Activated CD4-positive, alpha-beta T cell treated with anti-CD3 and anti-CD28 coated beads, Interleukin-2, amount 10 ng/mL, durations not matched to agents 24 days and 14 days (primary cell): ENCODE measurements at regions not wholly inside any gene's neighbourhood (a gene's known extent, or its start where the extent isn't known, plus 50 kb on each side); places are given as distances from the start of the nearest gene placed in this dataset.
A peak's percentile ranks its signal among the peaks of the same experiment; 100 is the strongest.

Experiments
- DNase-seq: peaks from one replicate; pipeline ENCODE4 v3.0.0; 2022
- H3K27ac Mint-ChIP-seq: one replicate; pipeline ENCODE4 v1.8.0; 2022; ENCODE audit warnings: mild to moderate bottlenecking, mixed read lengths
- H3K27me3 Mint-ChIP-seq: one replicate; pipeline ENCODE4 v1.8.0; 2022; ENCODE audit warnings: mixed read lengths
- H3K36me3 Mint-ChIP-seq: one replicate; pipeline ENCODE4 v1.8.0; 2022; ENCODE audit warnings: low read depth, mild to moderate bottlenecking, mixed read lengths
- H3K4me1 Mint-ChIP-seq: one replicate; pipeline ENCODE4 v1.8.0; 2021; ENCODE audit warnings: mixed read lengths
- H3K4me3 Mint-ChIP-seq: one replicate; pipeline ENCODE4 v1.8.0; 2022; ENCODE audit warnings: mild to moderate bottlenecking, moderate library complexity, mixed read lengths
- H3K9me3 Mint-ChIP-seq: one replicate; pipeline ENCODE4 v1.8.0; 2021; ENCODE audit warnings: mixed read lengths
- intact Hi-C: fragments of 100-400 bp; cut with micrococcal nuclease; formaldehyde crosslinking; loops from one replicate; pipeline ENCODE4 v1.15.1; 2023

GRCh38 chr3:30258426-30259392 lies 347.7 kb upstream of the TGFBR2 start:
- no peaks in the 10 kb centered on the region for H3K36me3 Mint-ChIP-seq
- no peaks in the 10 kb centered on the region for H3K27me3 Mint-ChIP-seq
- H3K4me3 Mint-ChIP-seq = no peak overlapping the region
- H3K9me3 Mint-ChIP-seq = peaks cover 12% of the 10 kb centered on the region
- DNase-seq = no peak
- peaks cover 11% of the 10 kb centered on the region for H3K4me1 Mint-ChIP-seq
- H3K27ac Mint-ChIP-seq = no peak overlapping the region
- intact Hi-C loops = no loop called here

- DNase-seq = no peak
- intact Hi-C loops = no loop called here
- Mint-ChIP-seq H3K9me3 (peaks cover 21% of the 10 kb centered on the region), H3K27me3 (no peaks in the 10 kb centered on the region), H3K4me3 (no peak overlapping the region), H3K27ac (no peak overlapping the region), H3K36me3 (no peaks in the 10 kb centered on the region), H3K4me1 (peaks cover 15% of the 10 kb centered on the region)
Observed at GRCh38 chr3:30259730-30260129, 346.7 kb upstream of the TGFBR2 start.

GRCh38 chr3:30260762-30261161 lies 345.6 kb upstream of the TGFBR2 start:
- Mint-ChIP-seq H3K27ac (no peak overlapping the region), H3K4me1 (peaks cover 15% of the 10 kb centered on the region), H3K4me3 (no peak overlapping the region), H3K9me3 (peaks cover 19% of the 10 kb centered on the region), H3K36me3 (peaks cover 2% of the 10 kb centered on the region), H3K27me3 (no peaks in the 10 kb centered on the region)
- intact Hi-C loops = no loop called here
- no peak for DNase-seq

GRCh38 chr3:30263238-30263924 lies 343.0 kb upstream of the TGFBR2 start:
- Mint-ChIP-seq H3K36me3 (peaks cover 2% of the 10 kb centered on the region), H3K4me1 (peaks cover 15% of the 10 kb centered on the region), H3K27me3 (no peaks in the 10 kb centered on the region), H3K27ac (peak overlapping the region; percentile 18), H3K9me3 (peaks cover 13% of the 10 kb centered on the region), H3K4me3 (no peak overlapping the region)
- DNase-seq = no peak
- intact Hi-C loops = no loop called here

GRCh38 chr3:30263925-30264313 lies 342.5 kb upstream of the TGFBR2 start:
- H3K4me3 Mint-ChIP-seq = no peak overlapping the region
- peaks cover 2% of the 10 kb centered on the region for H3K36me3 Mint-ChIP-seq
- H3K27ac Mint-ChIP-seq = no peak overlapping the region
- H3K27me3 Mint-ChIP-seq = no peaks in the 10 kb centered on the region
- H3K4me1 Mint-ChIP-seq = peaks cover 15% of the 10 kb centered on the region
- DNase-seq = no peak
- intact Hi-C loops = no loop called here
- peaks cover 17% of the 10 kb centered on the region for H3K9me3 Mint-ChIP-seq

GRCh38 chr3:30266524-30266923 lies 339.9 kb upstream of the TGFBR2 start:
- H3K36me3 Mint-ChIP-seq = peaks cover 2% of the 10 kb centered on the region
- H3K27me3 Mint-ChIP-seq = no peaks in the 10 kb centered on the region
- no peak overlapping the region for H3K27ac Mint-ChIP-seq
- DNase-seq = no peak
- no peak overlapping the region for H3K4me3 Mint-ChIP-seq
- H3K9me3 Mint-ChIP-seq = peaks cover 22% of the 10 kb centered on the region
- intact Hi-C loops = no loop called here
- H3K4me1 Mint-ChIP-seq = peaks cover 18% of the 10 kb centered on the region

- DNase-seq = no peak
- peaks cover 11% of the 10 kb centered on the region for H3K4me1 Mint-ChIP-seq
- H3K27me3 Mint-ChIP-seq = no peaks in the 10 kb centered on the region
- H3K27ac Mint-ChIP-seq = no peak overlapping the region
- intact Hi-C loops = no loop called here
- peaks cover 23% of the 10 kb centered on the region for H3K9me3 Mint-ChIP-seq
- H3K36me3 Mint-ChIP-seq = peaks cover 2% of the 10 kb centered on the region
- H3K4me3 Mint-ChIP-seq = no peak overlapping the region
Observed at GRCh38 chr3:30268288-30268687, 338.1 kb upstream of the TGFBR2 start.

GRCh38 chr3:30269751-30270445 lies 336.5 kb upstream of the TGFBR2 start:
- Mint-ChIP-seq H3K4me1 (peaks cover 2% of the 10 kb centered on the region), H3K36me3 (peaks cover 2% of the 10 kb centered on the region), H3K27ac (no peak overlapping the region), H3K27me3 (no peaks in the 10 kb centered on the region), H3K4me3 (no peak overlapping the region), H3K9me3 (peaks cover 24% of the 10 kb centered on the region)
- intact Hi-C loops = no loop called here
- no peak for DNase-seq

- Mint-ChIP-seq H3K4me1 (peaks cover 2% of the 10 kb centered on the region), H3K9me3 (peaks cover 30% of the 10 kb centered on the region), H3K4me3 (no peak overlapping the region), H3K27ac (no peak overlapping the region), H3K27me3 (no peaks in the 10 kb centered on the region), H3K36me3 (no peaks in the 10 kb centered on the region)
- intact Hi-C loops = no loop called here
- no peak for DNase-seq
Observed at GRCh38 chr3:30271781-30272180, 334.6 kb upstream of the TGFBR2 start.

GRCh38 chr3:30273304-30274072 lies 332.9 kb upstream of the TGFBR2 start:
- intact Hi-C loops = no loop called here
- H3K27me3 Mint-ChIP-seq = no peaks in the 10 kb centered on the region
- peaks cover 4% of the 10 kb centered on the region for H3K36me3 Mint-ChIP-seq
- H3K9me3 Mint-ChIP-seq = peaks cover 37% of the 10 kb centered on the region
- peaks cover 2% of the 10 kb centered on the region for H3K4me1 Mint-ChIP-seq
- no peak for DNase-seq
- no peak overlapping the region for H3K4me3 Mint-ChIP-seq
- H3K27ac Mint-ChIP-seq = no peak overlapping the region

- H3K27ac Mint-ChIP-seq = no peak overlapping the region
Observed at GRCh38 chr3:30277494-30277893, 328.9 kb upstream of the TGFBR2 start.

GRCh38 chr3:30281526-30281925 lies 324.9 kb upstream of the TGFBR2 start:
- Mint-ChIP-seq H3K4me3 (no peak overlapping the region), H3K4me1 (peaks cover 8% of the 10 kb centered on the region), H3K9me3 (peaks cover 29% of the 10 kb centered on the region), H3K27ac (no peak overlapping the region), H3K36me3 (peaks cover 4% of the 10 kb centered on the region), H3K27me3 (no peaks in the 10 kb centered on the region)
- intact Hi-C loops = no loop called here
- no peak for DNase-seq

More at GRCh38 chr3:30277494-30277893, 328.9 kb upstream of the TGFBR2 start:
- no peaks in the 10 kb centered on the region for H3K27me3 Mint-ChIP-seq
- peaks cover 4% of the 10 kb centered on the region for H3K36me3 Mint-ChIP-seq
- intact Hi-C loops = no loop called here
- no peaks in the 10 kb centered on the region for H3K4me1 Mint-ChIP-seq
- H3K4me3 Mint-ChIP-seq = no peak overlapping the region
- DNase-seq = no peak
- peaks cover 45% of the 10 kb centered on the region for H3K9me3 Mint-ChIP-seq

GRCh38 chr3:30282154-30282696 lies 324.2 kb upstream of the TGFBR2 start:
- Mint-ChIP-seq H3K4me3 (no peak overlapping the region), H3K4me1 (peaks cover 9% of the 10 kb centered on the region), H3K27ac (no peak overlapping the region), H3K36me3 (peaks cover 4% of the 10 kb centered on the region), H3K9me3 (peaks cover 28% of the 10 kb centered on the region), H3K27me3 (no peaks in the 10 kb centered on the region)
- no peak for DNase-seq
- intact Hi-C loops = no loop called here
